ENCODE measurements at regions not wholly inside any gene's neighbourhood (a gene's known extent, or its start where the extent isn't known, plus 50 kb on each side); places are given as distances from the start of the nearest gene placed in this dataset.
"Not testable (repeated sequence)": the region's sequence is repeated elsewhere in the genome, so short reads cannot be mapped to it uniquely, and the experiment has no call there.

GRCh38 chr11:39120890-39121289 lies 2338.6 kb downstream of the LRRC4C start:
- DNase-seq, result no peak

GRCh38 chr11:39113606-39114005 lies 2345.8 kb downstream of the LRRC4C start:
- DNase-seq, result no peak

- no peak for DNase-seq
Measured at GRCh38 chr11:39102236-39102635, 2357.2 kb downstream of the LRRC4C start.

- no peak for DNase-seq
Measured at GRCh38 chr11:39078465-39078864, 2381.0 kb downstream of the LRRC4C start.

- DNase-seq, result no peak
Measured at GRCh38 chr11:39037611-39038010, 2421.8 kb downstream of the LRRC4C start.

GRCh38 chr11:39036021-39036420 lies 2423.4 kb downstream of the LRRC4C start:
- no peak for DNase-seq

- DNase-seq, result no peak
Measured at GRCh38 chr11:39021539-39021938, 2423.5 kb upstream of the RAG2 start.

- DNase-seq, result no peak
Measured at GRCh38 chr11:39011797-39012196, 2413.8 kb upstream of the RAG2 start.

- DNase-seq, result no peak
Measured at GRCh38 chr11:38990841-38991240, 2392.8 kb upstream of the RAG2 start.

GRCh38 chr11:38990139-38990538 lies 2392.1 kb upstream of the RAG2 start:
- DNase-seq, result no peak

- DNase-seq, result no peak
Measured at GRCh38 chr11:38988908-38989307, 2390.9 kb upstream of the RAG2 start.

- no peak for DNase-seq
Measured at GRCh38 chr11:38972220-38972619, 2374.2 kb upstream of the RAG2 start.

GRCh38 chr11:38971141-38971540 lies 2373.1 kb upstream of the RAG2 start:
- DNase-seq, result no peak

GRCh38 chr11:38968951-38969350 lies 2370.9 kb upstream of the RAG2 start:
- DNase-seq, result no peak

- no peak for DNase-seq
Measured at GRCh38 chr11:38952698-38953097, 2354.7 kb upstream of the RAG2 start.

- no peak for DNase-seq
Measured at GRCh38 chr11:38950867-38951266, 2352.8 kb upstream of the RAG2 start.

GRCh38 chr11:38948392-38948791 lies 2350.4 kb upstream of the RAG2 start:
- no peak for DNase-seq

- no peak for DNase-seq
Measured at GRCh38 chr11:38937709-38938108, 2339.7 kb upstream of the RAG2 start.

GRCh38 chr11:38935941-38936340 lies 2337.9 kb upstream of the RAG2 start:
- DNase-seq, result no peak

GRCh38 chr11:38927993-38928392 lies 2330.0 kb upstream of the RAG2 start:
- no peak for DNase-seq

GRCh38 chr11:38924644-38925043 lies 2326.6 kb upstream of the RAG2 start:
- DNase-seq, result no peak

GRCh38 chr11:38900211-38900610 lies 2302.2 kb upstream of the RAG2 start:
- DNase-seq, result no peak

- not testable (repeated sequence) for DNase-seq
Measured at GRCh38 chr11:38894201-38894600, 2296.2 kb upstream of the RAG2 start.

- DNase-seq, result no peak
Measured at GRCh38 chr11:38884145-38884865, 2286.3 kb upstream of the RAG2 start.

GRCh38 chr11:38867338-38867737 lies 2269.3 kb upstream of the RAG2 start:
- DNase-seq, result no peak

Measured in activated effector memory CD4-positive, alpha-beta T cell treated with anti-CD3 and anti-CD28 coated beads, Interleukin-2, amount 50 U/mL, for 16 hours (primary cell).